H1 (cell line): ENCODE measurements at regions not wholly inside any gene's neighbourhood (a gene's known extent, or its start where the extent isn't known, plus 50 kb on each side); places are given as distances from the start of the nearest gene placed in this dataset.

Source experiments
- CTCF ChIA-PET: fragments of 300-600 bp; sonication (Branson Sonifier 250); formaldehyde crosslinking; loops from one replicate; lab custom pipeline; 2021; ENCODE audit not compliant: partially characterized antibody; lab: Charles Lee
- POLR2A ChIA-PET: fragments of 300-600 bp; sonication (Branson Sonifier 250); formaldehyde crosslinking; loops from one replicate; lab custom pipeline; 2021; ENCODE audit warnings: inconsistent platforms; ENCODE audit not compliant: partially characterized antibody; lab: Charles Lee
- DNase-seq, 2 experiments: peaks; one replicate each; pipeline versions ENCODE4 v3.0.0 to v3.0.0-alpha.2; 2010 to 2022; ENCODE audit warnings: low spot score in 2 of 2, low read depth in 1 of 2, mixed read lengths in 1 of 2
- FAIRE-seq: peaks from 2 replicates; lab custom pipeline; 2011; peaks lifted over from hg19 to GRCh38; lab: Jason Lieb, UNC
- H2AFZ ChIP-seq: 2 replicates; pipeline ENCODE4 v1.8.1; 2012; ENCODE audit warnings: low read length, inconsistent platforms
- H2AK5ac ChIP-seq: 2 replicates; pipeline ENCODE4 v1.6.1; 2013; ENCODE audit warnings: low read depth, low read length
- H2BK120ac ChIP-seq: replicated peaks from 2 replicates; pipeline ENCODE3; 2013; ENCODE audit warnings: low read depth, low read length, inconsistent platforms
- H2BK12ac ChIP-seq: 2 replicates; pipeline ENCODE4 v1.6.1; 2013; ENCODE audit warnings: low read depth, low read length
- H2BK15ac ChIP-seq: 2 replicates; pipeline ENCODE4 v1.6.1; 2013; ENCODE audit warnings: low read length
- H2BK20ac ChIP-seq: 2 replicates; pipeline ENCODE4 v1.6.1; 2013; ENCODE audit warnings: low read length
- H2BK5ac ChIP-seq: 2 replicates; pipeline ENCODE4 v1.6.1; 2013; ENCODE audit warnings: low read depth, low read length
- H3K14ac ChIP-seq: 2 replicates; pipeline ENCODE4 v1.6.1; 2013; ENCODE audit warnings: inconsistent platforms; ENCODE audit not compliant: insufficient read length
- H3K18ac ChIP-seq: 2 replicates; pipeline ENCODE4 v1.6.1; 2013; ENCODE audit warnings: low read length; ENCODE audit errors: extremely low read depth
- H3K23ac ChIP-seq: 2 replicates; pipeline ENCODE4 v1.6.1; 2013; ENCODE audit warnings: inconsistent platforms; ENCODE audit not compliant: insufficient read length
- H3K23me2 ChIP-seq: 2 replicates; pipeline ENCODE4 v1.6.1; 2013; ENCODE audit warnings: low read depth, low read length
- H3K27ac ChIP-seq: 2 replicates; pipeline ENCODE4 v1.6.1; 2011; ENCODE audit warnings: low read depth, low read length, inconsistent platforms
- H3K27me3 ChIP-seq, 4 experiments: replicated peaks in 1 of 4; 1 replicate in 1 of 4; 2 replicates in 3 of 4; pipeline versions ENCODE4 v1.6.1 to v1.8.1; 2011 to 2013; ENCODE audit warnings: low read length in 3 of 4, mild to moderate bottlenecking in 3 of 4, inconsistent platforms in 2 of 4, mixed read lengths in 2 of 4, moderate library complexity in 1 of 4; ENCODE audit not compliant: control insufficient read depth in 3 of 4, insufficient read depth in 3 of 4; ENCODE audit errors: extremely low read depth in 1 of 4
- H3K36me3 ChIP-seq, 4 experiments: 2 replicates each; pipeline versions ENCODE4 v1.6.1 to v1.8.1; 2011 to 2013; ENCODE audit warnings: mild to moderate bottlenecking in 4 of 4, low read length in 3 of 4, moderate library complexity in 2 of 4, control low read depth in 1 of 4, inconsistent platforms in 1 of 4; ENCODE audit not compliant: insufficient read depth in 4 of 4, control insufficient read depth in 2 of 4
- H3K4ac ChIP-seq: replicated peaks from 2 replicates; pipeline ENCODE3; 2013; ENCODE audit warnings: low read length, low read depth, mixed read lengths, inconsistent platforms; ENCODE audit not compliant: insufficient read length
- H3K4me1 ChIP-seq, 4 experiments: replicated peaks in 1 of 4; 1 replicate in 1 of 4; 2 replicates in 3 of 4; pipeline versions ENCODE4 v1.6.1 to v1.8.1; 2011 to 2013; ENCODE audit warnings: low read length in 3 of 4, inconsistent platforms in 2 of 4, mixed read lengths in 1 of 4; ENCODE audit not compliant: insufficient read depth in 4 of 4, control insufficient read depth in 3 of 4
- H3K4me2 ChIP-seq, 2 experiments: 2 replicates each; pipeline versions ENCODE4 v1.6.1 to v1.8.1; 2011 to 2013; ENCODE audit warnings: low read depth in 2 of 2, low read length in 2 of 2, control low read depth in 1 of 2, inconsistent platforms in 1 of 2, mild to moderate bottlenecking in 1 of 2; ENCODE audit not compliant: insufficient read depth in 1 of 2
- H3K4me3 ChIP-seq, 4 experiments: fragments of 200-600, 300-600 bp in 1 of 4; sonication (generic), shearing (Covaris generic), sonication (Bioruptor Twin) in 1 of 4; 2 replicates each; pipeline versions ENCODE4 v1.5.1 to v1.8.1; 2011 to 2016; ENCODE audit warnings: low read length in 4 of 4, low read depth in 3 of 4, control low read depth in 2 of 4, inconsistent platforms in 2 of 4, mild to moderate bottlenecking in 2 of 4, mixed read lengths in 1 of 4, moderate library complexity in 1 of 4; ENCODE audit not compliant: insufficient read depth in 2 of 4; ENCODE audit errors: extremely low read depth in 1 of 4
- H3K56ac ChIP-seq: replicated peaks from 2 replicates; pipeline ENCODE3; 2013; ENCODE audit warnings: low read depth, mild to moderate bottlenecking, mixed read lengths, low read length, inconsistent platforms; ENCODE audit not compliant: insufficient read length
- H3K79me1 ChIP-seq: 2 replicates; pipeline ENCODE4 v1.6.1; 2013; ENCODE audit warnings: low read depth, low read length, control low read depth
- H3K79me2 ChIP-seq, 2 experiments: 2 replicates each; pipeline versions ENCODE4 v1.6.1 to v1.8.1; 2012 to 2013; ENCODE audit warnings: low read length in 2 of 2, mild to moderate bottlenecking in 2 of 2, inconsistent platforms in 1 of 2; ENCODE audit not compliant: insufficient read depth in 2 of 2, control insufficient read depth in 1 of 2
- H3K9ac ChIP-seq, 4 experiments: replicated peaks in 1 of 4; 1 replicate in 1 of 4; 2 replicates in 3 of 4; pipeline versions ENCODE4 v1.6.1 to v1.8.1; 2011 to 2013; ENCODE audit warnings: low read depth in 3 of 4, low read length in 3 of 4, control low read depth in 2 of 4, mild to moderate bottlenecking in 2 of 4, moderate library complexity in 2 of 4, inconsistent platforms in 1 of 4; ENCODE audit errors: extremely low read depth in 1 of 4
- H3K9me3 ChIP-seq, 2 experiments: 2 replicates each; pipeline versions ENCODE4 v1.6.1 to v1.8.1; 2012 to 2013; ENCODE audit warnings: mild to moderate bottlenecking in 2 of 2, moderate library complexity in 2 of 2, control low read depth in 1 of 2, inconsistent platforms in 1 of 2, low read depth in 1 of 2, low read length in 1 of 2, mixed read lengths in 1 of 2; ENCODE audit not compliant: insufficient read depth in 2 of 2
- H4K20me1 ChIP-seq, 2 experiments: replicated peaks in 1 of 2; 2 replicates each; pipeline versions ENCODE3 to v1.8.1; 2011 to 2013; ENCODE audit warnings: inconsistent platforms in 2 of 2, low read length in 2 of 2, mild to moderate bottlenecking in 1 of 2; ENCODE audit not compliant: insufficient read depth in 2 of 2, control insufficient read depth in 1 of 2
- H4K5ac ChIP-seq: 2 replicates; pipeline ENCODE4 v1.6.1; 2013; ENCODE audit warnings: low read length, low read depth, mixed read lengths, inconsistent platforms; ENCODE audit not compliant: insufficient read length
- H4K8ac ChIP-seq: 2 replicates; pipeline ENCODE4 v1.8.0; 2013; ENCODE audit warnings: mild to moderate bottlenecking, moderate library complexity, low read length, inconsistent platforms; ENCODE audit not compliant: insufficient read depth; ENCODE audit errors: extremely low read depth
- H4K91ac ChIP-seq: replicated peaks from 2 replicates; pipeline ENCODE3; 2013; ENCODE audit warnings: low read length, mixed read lengths, inconsistent platforms; ENCODE audit not compliant: insufficient read length
- BRCA1 ChIP-seq: IDR thresholded peaks from 2 replicates; pipeline ENCODE4 v1.6.1; 2012; ENCODE audit warnings: low read depth, low read length, improper control_type of control experiment
- CEBPB ChIP-seq: IDR thresholded peaks from 2 replicates; pipeline ENCODE4 v1.6.1; 2012; ENCODE audit warnings: low read depth, low read length
- CTBP2 ChIP-seq: IDR thresholded peaks from 2 replicates; pipeline ENCODE4 v1.7.0; 2011; ENCODE audit warnings: borderline replicate concordance, mild to moderate bottlenecking, moderate library complexity, mixed read lengths, low read length; ENCODE audit not compliant: insufficient read depth, insufficient read length
- POU5F1 ChIP-seq: IDR thresholded peaks from 2 replicates; pipeline ENCODE4 v1.6.1; 2011; ENCODE audit warnings: low read depth, mild to moderate bottlenecking, low read length, moderate library complexity
- YY1 ChIP-seq: IDR thresholded peaks from 2 replicates; pipeline ENCODE4 v1.6.1; 2011; ENCODE audit warnings: low read depth, mild to moderate bottlenecking, low read length
- WGBS, 2 experiments: shearing (Covaris generic) in 1 of 2; methylation state at CpG; one replicate each; pipeline versions ENCODE4 v1.1.6 to v1.1.7; 2013 to 2015; ENCODE audit warnings: low lambda C conversion rate in 2 of 2, mixed read lengths in 2 of 2, inconsistent platforms in 1 of 2, low coverage in 1 of 2, missing lambda C conversion rate in 1 of 2; ENCODE audit not compliant: insufficient replicate concordance in 2 of 2, insufficient coverage in 1 of 2, insufficient read length in 1 of 2; ENCODE audit errors: extremely low coverage in 1 of 2, missing lambda C conversion rate in 1 of 2; 5-methylcytosine and 5-hydroxymethylcytosine counted together

- Histone ChIP-seq H3K4ac (no peak overlapping the region), H3K9ac (no peak overlapping the region), H3K23ac (no peak overlapping the region), H4K20me1 (no peaks in the 10 kb centered on the region), H3K27me3 (no peaks in the 10 kb centered on the region), H3K79me2 (no peaks in the 10 kb centered on the region), H2BK5ac (no peak overlapping the region), H2BK120ac (no peak overlapping the region), H4K91ac (no peak overlapping the region), H3K79me1 (no peaks in the 10 kb centered on the region), H4K5ac (no peak overlapping the region), H2BK15ac (no peak overlapping the region), H3K9me3 (no peaks in the 10 kb centered on the region), H3K23me2 (no peaks in the 10 kb centered on the region; the same call in 1 of the 2 replicates), H3K36me3 (no peaks in the 10 kb centered on the region), H2BK12ac (no peak overlapping the region), H3K4me2 (no peak overlapping the region), H3K4me1 (peaks cover 0 to 5% (median 5%) of the 10 kb centered on the region in 4 experiments; a peak in 3 of 7 replicates), H2AFZ (no peak overlapping the region), H3K56ac (no peak overlapping the region), H3K18ac (no peak overlapping the region), H3K4me3 (no peak overlapping the region), H4K8ac (no peak overlapping the region), H3K27ac (no peak overlapping the region), H3K14ac (no peak overlapping the region), H2AK5ac (no peak overlapping the region), H2BK20ac (no peak overlapping the region)
- no peak for DNase-seq
- POLR2A ChIA-PET: no interaction called here
- CTCF ChIA-PET: interaction anchor here (0.8 to 4.0 kb wide), 7 partner anchors 8 to 133 kb away, joined by 4 to 19 read pairs (median 6); no protein-coding TSS in a partner anchor
- no peak for FAIRE-seq
- 94% methylated on average over 1 of the region's 1 CpG; no CpG with 5 or more reads in 1 of the 2 experiments for WGBS, 2 experiments
- TF ChIP-seq BRCA1 (no peak), YY1 (no peak), CEBPB (peak; percentile 47; the same call in 1 of the 2 replicates), CTBP2 (no peak), POU5F1 (no peak)
Observed at GRCh38 chr2:176680916-176681516, 411.8 kb downstream of the MTX2 start.
